A549 (cell line): ENCODE measurements at regions not wholly inside any gene's neighbourhood (a gene's known extent, or its start where the extent isn't known, plus 50 kb on each side); places are given as distances from the start of the nearest gene placed in this dataset.

ENCODE experiments used
- CTCF ChIP-seq: fragments of >200 bp; sonication (Bioruptor Twin); formaldehyde crosslinking; IDR thresholded peaks from 3 replicates; pipeline ENCODE4 v1.5.1; 2016
- FOSL2 ChIP-seq, 2 experiments: fragments of 450-650 bp in 1 of 2; fragments of >200 bp in 1 of 2; sonication (Bioruptor Twin) in 1 of 2; formaldehyde crosslinking; IDR thresholded peaks; 2 replicates each; pipeline versions ENCODE4 v1.5.0 to v1.6.1; 2016 to 2020; ENCODE audit warnings: mild to moderate bottlenecking in 1 of 2, moderate library complexity in 1 of 2
- JUN ChIP-seq, 2 experiments: fragments of >200 bp; sonication (Bioruptor Twin); formaldehyde crosslinking; IDR thresholded peaks; 2 replicates in 1 of 2; 3 replicates in 1 of 2; pipeline ENCODE4 v1.6.1; 2016 to 2017
- NR3C1 ChIP-seq: fragments of >200 bp; sonication (Bioruptor Twin); formaldehyde crosslinking; IDR thresholded peaks from 3 replicates; pipeline ENCODE4 v1.6.1; 2017
- POLR2A ChIP-seq: IDR thresholded peaks from 2 replicates; pipeline ENCODE4 v1.6.1; 2012; ENCODE audit warnings: mild to moderate bottlenecking, low read length
- REST ChIP-seq: fragments of 200-600 bp; sonication (generic); IDR thresholded peaks from 2 replicates; pipeline ENCODE4 v1.6.1; 2016; ENCODE audit warnings: antibody characterized with exemption, mild to moderate bottlenecking, moderate library complexity
- TFCP2L1 ChIP-seq: fragments of 250-450 bp; sonication (Bioruptor Pico); IDR thresholded peaks from 2 replicates; pipeline ENCODE4 v1.5.0; 2021; ENCODE audit warnings: mild to moderate bottlenecking

- TF ChIP-seq JUN (IDR thresholded peaks at IDR 0.05) = no peak
- no peak for TF ChIP-seq POLR2A
- no peak for TF ChIP-seq CTCF
- TF ChIP-seq FOSL2 (IDR thresholded peaks at IDR 0.05) = no peak
- TF ChIP-seq FOSL2 (CRISPR knock-in tag; IDR thresholded peaks at IDR 0.05) = no peak
- TF ChIP-seq REST = no peak
- TF ChIP-seq NR3C1 = no peak
- TF ChIP-seq TFCP2L1 (CRISPR knock-in tag) = no peak
Measured at GRCh38 chr13:111608556-111608955, 288.1 kb downstream of the TEX29 start.
